RCC 7860 (cell line): ENCODE measurements at regions not wholly inside any gene's neighbourhood (a gene's known extent, or its start where the extent isn't known, plus 50 kb on each side); places are given as distances from the start of the nearest gene placed in this dataset.
"Not testable (repeated sequence)": the region's sequence is repeated elsewhere in the genome, so short reads cannot be mapped to it uniquely, and the experiment has no call there.

Experiments used
- DNase-seq: peaks from one replicate; pipeline ENCODE4 v3.0.0-alpha.2; 2015; ENCODE audit warnings: low spot score
- FAIRE-seq: peaks from 2 replicates; lab custom pipeline; 2012; peaks lifted over from hg19 to GRCh38; lab: Jason Lieb, UNC

GRCh38 chr6:115310156-115310555 is 750.5 kb downstream of the FRK start:
- DNase-seq (no peak), FAIRE-seq (no peak)

GRCh38 chr6:115302731-115303130 is 758.0 kb downstream of the FRK start:
- DNase-seq, result no peak
- FAIRE-seq, result no peak

- no peak for DNase-seq
- FAIRE-seq, result no peak
Observed at GRCh38 chr6:115287467-115287866, 773.2 kb downstream of the FRK start.

- FAIRE-seq, result no peak
- DNase-seq, result no peak
Observed at GRCh38 chr6:115276881-115277565, 783.7 kb downstream of the FRK start.

- FAIRE-seq, result no peak
Observed at GRCh38 chr6:115272311-115272710, 788.4 kb downstream of the FRK start.

GRCh38 chr6:115271434-115271833 is 789.3 kb downstream of the FRK start:
- DNase-seq (no peak), FAIRE-seq (no peak)

More at GRCh38 chr6:115272311-115272710, 788.4 kb downstream of the FRK start:
- no peak for DNase-seq

- FAIRE-seq (no peak), DNase-seq (no peak)
Observed at GRCh38 chr6:115270953-115271352, 789.7 kb downstream of the FRK start.

- FAIRE-seq, result no peak
Observed at GRCh38 chr6:115241373-115241772, 819.3 kb downstream of the FRK start.

GRCh38 chr6:115221198-115221597 is 839.5 kb downstream of the FRK start:
- FAIRE-seq, result no peak

More at GRCh38 chr6:115241373-115241772, 819.3 kb downstream of the FRK start:
- no peak for DNase-seq

GRCh38 chr6:115220551-115221159 is 840.0 kb downstream of the FRK start:
- no peak for FAIRE-seq

More at GRCh38 chr6:115221198-115221597, 839.5 kb downstream of the FRK start:
- no peak for DNase-seq

GRCh38 chr6:115219645-115220044 is 841.0 kb downstream of the FRK start:
- FAIRE-seq, result no peak
- DNase-seq, result no peak

More at GRCh38 chr6:115220551-115221159, 840.0 kb downstream of the FRK start:
- DNase-seq, result no peak

- FAIRE-seq, result no peak
- no peak for DNase-seq
Observed at GRCh38 chr6:115216835-115217234, 843.9 kb downstream of the FRK start.

GRCh38 chr6:115214283-115214682 is 846.4 kb downstream of the FRK start:
- FAIRE-seq, result no peak
- DNase-seq, result no peak

GRCh38 chr6:115203381-115203780 is 857.3 kb downstream of the FRK start:
- FAIRE-seq (no peak), DNase-seq (no peak)

GRCh38 chr6:115194981-115195638 is 852.3 kb upstream of the HS3ST5 start:
- no peak for FAIRE-seq
- no peak for DNase-seq

- FAIRE-seq (no peak), DNase-seq (no peak)
Observed at GRCh38 chr6:115191989-115192388, 849.2 kb upstream of the HS3ST5 start.

GRCh38 chr6:115190534-115190933 is 847.7 kb upstream of the HS3ST5 start:
- DNase-seq, result no peak
- FAIRE-seq, result no peak

GRCh38 chr6:115175456-115175855 is 832.6 kb upstream of the HS3ST5 start:
- not testable (repeated sequence) for FAIRE-seq, DNase-seq

- not testable (repeated sequence) for FAIRE-seq, DNase-seq
Observed at GRCh38 chr6:115165912-115166311, 823.1 kb upstream of the HS3ST5 start.

- no peak for FAIRE-seq
- no peak for DNase-seq
Observed at GRCh38 chr6:115159733-115160132, 816.9 kb upstream of the HS3ST5 start.

GRCh38 chr6:115137910-115138309 is 795.1 kb upstream of the HS3ST5 start:
- FAIRE-seq (no peak), DNase-seq (no peak)

GRCh38 chr6:115133790-115134189 is 791.0 kb upstream of the HS3ST5 start:
- FAIRE-seq, result no peak
- DNase-seq, result no peak
